CD14-positive monocyte (primary cell): ENCODE measurements at regions not wholly inside any gene's neighbourhood (a gene's known extent, or its start where the extent isn't known, plus 50 kb on each side); places are given as distances from the start of the nearest gene placed in this dataset.

ENCODE experiments used
- DNase-seq, 3 donors: peaks; one replicate each; pipeline ENCODE4 v3.0.0-alpha.2; 2011 to 2022
- H2AFZ ChIP-seq: 2 replicates; pipeline ENCODE4 v1.6.0; 2012; ENCODE audit warnings: mild to moderate bottlenecking, low read depth, low read length, inconsistent platforms; ENCODE audit not compliant: insufficient read depth, poor library complexity, severe bottlenecking
- H3K27ac ChIP-seq, 2 donors: 1 replicate in 1 of 2; 2 replicates in 1 of 2; pipeline ENCODE4 v1.5.1; 2012 to 2013; ENCODE audit warnings: low read length in 2 of 2, control low read depth in 1 of 2, inconsistent platforms in 1 of 2, low read depth in 1 of 2, mild to moderate bottlenecking in 1 of 2
- H3K27me3 ChIP-seq, 2 donors: one replicate each; pipeline versions ENCODE4 v1.6.0 to v1.6.1; 2011 to 2013; ENCODE audit warnings: low read length in 2 of 2; ENCODE audit not compliant: control insufficient read depth in 2 of 2, insufficient read depth in 2 of 2
- H3K36me3 ChIP-seq, 2 donors: replicated peaks in 1 of 2; 1 replicate in 1 of 2; 2 replicates in 1 of 2; pipeline versions ENCODE4 v1.5.1 to v1.6.1; 2012 to 2013; ENCODE audit warnings: low read length in 2 of 2, control low read depth in 1 of 2, inconsistent platforms in 1 of 2, mild to moderate bottlenecking in 1 of 2; ENCODE audit not compliant: insufficient read depth in 2 of 2, control insufficient read depth in 1 of 2
- H3K4me1 ChIP-seq, 2 donors: 1 replicate in 1 of 2; 2 replicates in 1 of 2; pipeline versions ENCODE4 v1.5.1 to v1.6.1; 2012 to 2013; ENCODE audit warnings: low read length in 2 of 2, control low read depth in 1 of 2, inconsistent platforms in 1 of 2, mild to moderate bottlenecking in 1 of 2, moderate library complexity in 1 of 2; ENCODE audit not compliant: insufficient read depth in 2 of 2, control insufficient read depth in 1 of 2
- H3K4me2 ChIP-seq: replicated peaks from 2 replicates; pipeline ENCODE3; 2012; ENCODE audit warnings: low read length, moderate library complexity, mild to moderate bottlenecking; ENCODE audit not compliant: poor library complexity, severe bottlenecking; ENCODE audit errors: extremely low read depth
- H3K4me3 ChIP-seq, 3 experiments: fragments of 200-600 bp in 1 of 3; sonication (generic) in 1 of 3; replicated peaks in 1 of 3; 1 replicate in 2 of 3; 2 replicates in 1 of 3; pipeline ENCODE4 v1.5.1; 2011 to 2013; ENCODE audit warnings: low read length in 3 of 3, mild to moderate bottlenecking in 3 of 3, control low read depth in 2 of 3, low read depth in 2 of 3, inconsistent platforms in 1 of 3, moderate library complexity in 1 of 3
- H3K79me2 ChIP-seq: 2 replicates; pipeline ENCODE4 v1.6.0; 2012; ENCODE audit warnings: mild to moderate bottlenecking, control low read depth, inconsistent platforms, low read length, moderate library complexity; ENCODE audit not compliant: insufficient read depth
- H3K9ac ChIP-seq: 2 replicates; pipeline ENCODE4 v1.6.0; 2017; ENCODE audit warnings: low read length, mild to moderate bottlenecking; ENCODE audit not compliant: insufficient read depth, poor library complexity, severe bottlenecking
- H3K9me3 ChIP-seq, 2 donors: replicated peaks in 1 of 2; 1 replicate in 1 of 2; 2 replicates in 1 of 2; pipeline versions ENCODE4 v1.5.1 to v1.6.1; 2012 to 2013; ENCODE audit warnings: low read length in 2 of 2, control low read depth in 1 of 2; ENCODE audit not compliant: control insufficient read depth in 1 of 2, insufficient read depth in 1 of 2
- H4K20me1 ChIP-seq: 2 replicates; pipeline ENCODE4 v1.6.0; 2012; ENCODE audit warnings: mild to moderate bottlenecking, low read length, control low read depth, moderate library complexity; ENCODE audit not compliant: insufficient read depth
- H3K27ac Mint-ChIP-seq, 7 donors: one replicate each; pipeline ENCODE4 v1.8.0; 2020; ENCODE audit warnings: mild to moderate bottlenecking in 7 of 7, mixed read lengths in 7 of 7, moderate library complexity in 6 of 7, inconsistent platforms in 2 of 7
- H3K27me3 Mint-ChIP-seq, 3 donors: one replicate each; pipeline ENCODE4 v1.8.0; 2021 to 2022; ENCODE audit warnings: low read depth in 3 of 3, mild to moderate bottlenecking in 3 of 3, mixed read lengths in 3 of 3, moderate library complexity in 3 of 3, inconsistent platforms in 1 of 3
- H3K36me3 Mint-ChIP-seq, 2 donors: one replicate each; pipeline ENCODE4 v1.8.0; 2020; ENCODE audit warnings: mixed read lengths in 2 of 2, inconsistent platforms in 1 of 2, mild to moderate bottlenecking in 1 of 2
- H3K4me1 Mint-ChIP-seq: one replicate; pipeline ENCODE4 v1.8.0; 2020; ENCODE audit warnings: mild to moderate bottlenecking, mixed read lengths
- H3K4me3 Mint-ChIP-seq, 2 donors: one replicate each; pipeline ENCODE4 v1.8.0; 2020; ENCODE audit warnings: mild to moderate bottlenecking in 2 of 2, mixed read lengths in 2 of 2, moderate library complexity in 1 of 2
- H3K9me3 Mint-ChIP-seq, 7 donors: one replicate each; pipeline ENCODE4 v1.8.0; 2020 to 2022; ENCODE audit warnings: mixed read lengths in 7 of 7, mild to moderate bottlenecking in 6 of 7, moderate library complexity in 6 of 7, inconsistent platforms in 2 of 7
- WGBS: methylation state at CpG from one replicate; pipeline ENCODE4 v1.1.5; 2013; ENCODE audit warnings: missing lambda C conversion rate; ENCODE audit not compliant: insufficient coverage; 5-methylcytosine and 5-hydroxymethylcytosine counted together
- intact Hi-C, 2 donors: fragments of 100-400 bp; cut with micrococcal nuclease; formaldehyde crosslinking; loops; one replicate each; pipeline versions ENCODE4 v1.15.0 to v1.15.1; 2023
- TF ChIP-seq, protein P1 (sequence below): fragments of 200-600 bp; IDR thresholded peaks from one replicate; pipeline ENCODE4 v1.8.0; 2022; ENCODE audit warnings: antibody characterized with exemption, mild to moderate bottlenecking

DNA sequence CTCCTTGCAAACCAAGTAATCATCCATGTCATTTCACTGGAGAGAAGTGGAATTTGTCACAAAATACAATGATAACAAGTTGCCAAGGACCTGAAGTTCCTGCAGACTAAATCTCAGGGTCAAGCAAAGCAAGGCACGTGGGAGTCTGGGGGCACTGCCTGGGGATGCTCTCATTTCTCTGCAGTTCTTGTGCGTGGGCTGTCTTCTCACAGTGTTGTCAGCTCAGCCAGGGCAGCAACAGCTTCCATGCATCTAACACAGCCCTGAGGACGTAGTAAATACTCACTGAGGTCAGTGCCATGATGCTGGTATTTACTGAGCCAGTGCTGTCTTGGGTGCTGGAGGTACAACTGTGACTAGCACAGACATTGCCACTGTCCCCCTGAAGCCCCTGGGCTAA lies 62.9 kb upstream of the CMKLR1 start:
- WGBS, result 73% methylated on average over 2 of the region's 3 CpGs
- Histone ChIP-seq H3K36me3 (no peaks in the 10 kb centered on the region), H4K20me1 (no peaks in the 10 kb centered on the region), H3K9ac (no peak overlapping the region), H2AFZ (no peak overlapping the region), H3K27ac (no peak overlapping the region), H3K9me3 (no peaks in the 10 kb centered on the region), H3K4me1 (no peaks in the 10 kb centered on the region), H3K4me3 (no peak overlapping the region), H3K27me3 (peaks cover 2 to 4% of the 10 kb centered on the region in 2 donors), H3K79me2 (no peaks in the 10 kb centered on the region), H3K4me2 (no peak overlapping the region)
- Mint-ChIP-seq H3K9me3 (peaks cover 4 to 9% (median 6%) of the 10 kb centered on the region in 7 donors), H3K4me1 (no peaks in the 10 kb centered on the region), H3K27me3 (peaks cover 4 to 28% (median 9%) of the 10 kb centered on the region in 3 donors), H3K4me3 (peak overlapping the region in 1 of 2 donors; percentile 43), H3K27ac (no peak overlapping the region), H3K36me3 (no peaks in the 10 kb centered on the region)
- intact Hi-C loops, result no loop called here
- TF ChIP-seq, protein P1, sequence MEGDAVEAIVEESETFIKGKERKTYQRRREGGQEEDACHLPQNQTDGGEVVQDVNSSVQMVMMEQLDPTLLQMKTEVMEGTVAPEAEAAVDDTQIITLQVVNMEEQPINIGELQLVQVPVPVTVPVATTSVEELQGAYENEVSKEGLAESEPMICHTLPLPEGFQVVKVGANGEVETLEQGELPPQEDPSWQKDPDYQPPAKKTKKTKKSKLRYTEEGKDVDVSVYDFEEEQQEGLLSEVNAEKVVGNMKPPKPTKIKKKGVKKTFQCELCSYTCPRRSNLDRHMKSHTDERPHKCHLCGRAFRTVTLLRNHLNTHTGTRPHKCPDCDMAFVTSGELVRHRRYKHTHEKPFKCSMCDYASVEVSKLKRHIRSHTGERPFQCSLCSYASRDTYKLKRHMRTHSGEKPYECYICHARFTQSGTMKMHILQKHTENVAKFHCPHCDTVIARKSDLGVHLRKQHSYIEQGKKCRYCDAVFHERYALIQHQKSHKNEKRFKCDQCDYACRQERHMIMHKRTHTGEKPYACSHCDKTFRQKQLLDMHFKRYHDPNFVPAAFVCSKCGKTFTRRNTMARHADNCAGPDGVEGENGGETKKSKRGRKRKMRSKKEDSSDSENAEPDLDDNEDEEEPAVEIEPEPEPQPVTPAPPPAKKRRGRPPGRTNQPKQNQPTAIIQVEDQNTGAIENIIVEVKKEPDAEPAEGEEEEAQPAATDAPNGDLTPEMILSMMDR, result no peak
- DNase-seq, result no peak

DNA sequence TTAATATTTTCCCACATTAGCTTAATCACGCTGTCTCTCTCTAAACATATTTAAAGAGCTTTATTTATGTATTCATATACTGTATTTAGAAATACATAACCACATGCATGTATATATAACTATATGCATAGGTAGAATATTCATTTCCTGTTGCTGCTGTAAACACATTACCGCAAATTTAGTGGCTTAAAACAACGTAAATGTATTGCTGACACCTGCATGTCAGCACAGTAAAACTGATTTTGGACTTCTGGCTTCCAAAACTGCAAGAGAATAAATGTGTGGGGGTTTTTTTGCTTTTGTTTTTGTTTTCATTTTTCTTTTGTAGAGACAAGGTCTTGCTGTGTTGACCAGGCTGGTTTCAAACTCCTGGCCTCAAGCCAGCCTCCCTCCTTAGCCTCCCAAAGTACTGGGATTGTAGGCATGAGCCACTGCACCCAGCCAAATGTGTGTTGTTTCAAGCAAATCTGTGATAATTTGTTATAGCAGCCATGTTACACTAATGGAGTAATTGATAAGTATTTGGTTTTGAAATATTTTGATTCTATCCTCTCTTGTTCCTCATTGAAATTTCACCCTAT lies 61.9 kb upstream of the CMKLR1 start:
- intact Hi-C loops, result no loop called here

More for the DNA sequence above, 61.9 kb upstream of the CMKLR1 start:
- DNase-seq, result no peak
- Mint-ChIP-seq H3K4me3 (peak overlapping the region in 1 of 2 donors; percentile 33), H3K27me3 (peaks cover 7 to 22% (median 7%) of the 10 kb centered on the region in 3 donors), H3K36me3 (no peaks in the 10 kb centered on the region), H3K9me3 (peaks cover 2 to 4% (median 2%) of the 10 kb centered on the region in 7 donors), H3K4me1 (no peaks in the 10 kb centered on the region), H3K27ac (no peak overlapping the region)
- H3K9me3 ChIP-seq, result no peaks in the 10 kb centered on the region
- peaks cover 2% of the 10 kb centered on the region in 2 donors for H3K27me3 ChIP-seq
- H3K4me2 ChIP-seq, result no peak overlapping the region
- no peak overlapping the region for H3K4me3 ChIP-seq
- TF ChIP-seq, protein P1, result no peak
- no peaks in the 10 kb centered on the region for H4K20me1 ChIP-seq
- H3K36me3 ChIP-seq, result no peaks in the 10 kb centered on the region
- H2AFZ ChIP-seq, result no peak overlapping the region
- H3K27ac ChIP-seq, result no peak overlapping the region
- no peak overlapping the region for H3K9ac ChIP-seq
- H3K79me2 ChIP-seq, result no peaks in the 10 kb centered on the region
- no peaks in the 10 kb centered on the region for H3K4me1 ChIP-seq
- 20% methylated on average over 1 of the region's 3 CpGs for WGBS
